CD14-positive monocyte (primary cell): ENCODE measurements at regions not wholly inside any gene's neighbourhood (a gene's known extent, or its start where the extent isn't known, plus 50 kb on each side); places are given as distances from the start of the nearest gene placed in this dataset.

Experiments
- DNase-seq, 3 donors: peaks; one replicate each; pipeline ENCODE4 v3.0.0-alpha.2; 2011 to 2022
- H2AFZ ChIP-seq: 2 replicates; pipeline ENCODE4 v1.6.0; 2012; ENCODE audit warnings: mild to moderate bottlenecking, low read depth, low read length, inconsistent platforms; ENCODE audit not compliant: insufficient read depth, poor library complexity, severe bottlenecking
- H3K27ac ChIP-seq, 2 donors: 1 replicate in 1 of 2; 2 replicates in 1 of 2; pipeline ENCODE4 v1.5.1; 2012 to 2013; ENCODE audit warnings: low read length in 2 of 2, control low read depth in 1 of 2, inconsistent platforms in 1 of 2, low read depth in 1 of 2, mild to moderate bottlenecking in 1 of 2
- H3K27me3 ChIP-seq, 2 donors: one replicate each; pipeline versions ENCODE4 v1.6.0 to v1.6.1; 2011 to 2013; ENCODE audit warnings: low read length in 2 of 2; ENCODE audit not compliant: control insufficient read depth in 2 of 2, insufficient read depth in 2 of 2
- H3K36me3 ChIP-seq, 2 donors: replicated peaks in 1 of 2; 1 replicate in 1 of 2; 2 replicates in 1 of 2; pipeline versions ENCODE4 v1.5.1 to v1.6.1; 2012 to 2013; ENCODE audit warnings: low read length in 2 of 2, control low read depth in 1 of 2, inconsistent platforms in 1 of 2, mild to moderate bottlenecking in 1 of 2; ENCODE audit not compliant: insufficient read depth in 2 of 2, control insufficient read depth in 1 of 2
- H3K4me1 ChIP-seq, 2 donors: 1 replicate in 1 of 2; 2 replicates in 1 of 2; pipeline versions ENCODE4 v1.5.1 to v1.6.1; 2012 to 2013; ENCODE audit warnings: low read length in 2 of 2, control low read depth in 1 of 2, inconsistent platforms in 1 of 2, mild to moderate bottlenecking in 1 of 2, moderate library complexity in 1 of 2; ENCODE audit not compliant: insufficient read depth in 2 of 2, control insufficient read depth in 1 of 2
- H3K4me2 ChIP-seq: replicated peaks from 2 replicates; pipeline ENCODE3; 2012; ENCODE audit warnings: low read length, moderate library complexity, mild to moderate bottlenecking; ENCODE audit not compliant: poor library complexity, severe bottlenecking; ENCODE audit errors: extremely low read depth
- H3K4me3 ChIP-seq, 3 experiments: fragments of 200-600 bp in 1 of 3; sonication (generic) in 1 of 3; replicated peaks in 1 of 3; 1 replicate in 2 of 3; 2 replicates in 1 of 3; pipeline ENCODE4 v1.5.1; 2011 to 2013; ENCODE audit warnings: low read length in 3 of 3, mild to moderate bottlenecking in 3 of 3, control low read depth in 2 of 3, low read depth in 2 of 3, inconsistent platforms in 1 of 3, moderate library complexity in 1 of 3
- H3K79me2 ChIP-seq: 2 replicates; pipeline ENCODE4 v1.6.0; 2012; ENCODE audit warnings: mild to moderate bottlenecking, control low read depth, inconsistent platforms, low read length, moderate library complexity; ENCODE audit not compliant: insufficient read depth
- H3K9ac ChIP-seq: 2 replicates; pipeline ENCODE4 v1.6.0; 2017; ENCODE audit warnings: low read length, mild to moderate bottlenecking; ENCODE audit not compliant: insufficient read depth, poor library complexity, severe bottlenecking
- H3K9me3 ChIP-seq, 2 donors: replicated peaks in 1 of 2; 1 replicate in 1 of 2; 2 replicates in 1 of 2; pipeline versions ENCODE4 v1.5.1 to v1.6.1; 2012 to 2013; ENCODE audit warnings: low read length in 2 of 2, control low read depth in 1 of 2; ENCODE audit not compliant: control insufficient read depth in 1 of 2, insufficient read depth in 1 of 2
- H4K20me1 ChIP-seq: 2 replicates; pipeline ENCODE4 v1.6.0; 2012; ENCODE audit warnings: mild to moderate bottlenecking, low read length, control low read depth, moderate library complexity; ENCODE audit not compliant: insufficient read depth
- H3K27ac Mint-ChIP-seq, 7 donors: one replicate each; pipeline ENCODE4 v1.8.0; 2020; ENCODE audit warnings: mild to moderate bottlenecking in 7 of 7, mixed read lengths in 7 of 7, moderate library complexity in 6 of 7, inconsistent platforms in 2 of 7
- H3K27me3 Mint-ChIP-seq, 3 donors: one replicate each; pipeline ENCODE4 v1.8.0; 2021 to 2022; ENCODE audit warnings: low read depth in 3 of 3, mild to moderate bottlenecking in 3 of 3, mixed read lengths in 3 of 3, moderate library complexity in 3 of 3, inconsistent platforms in 1 of 3
- H3K36me3 Mint-ChIP-seq, 2 donors: one replicate each; pipeline ENCODE4 v1.8.0; 2020; ENCODE audit warnings: mixed read lengths in 2 of 2, inconsistent platforms in 1 of 2, mild to moderate bottlenecking in 1 of 2
- H3K4me1 Mint-ChIP-seq: one replicate; pipeline ENCODE4 v1.8.0; 2020; ENCODE audit warnings: mild to moderate bottlenecking, mixed read lengths
- H3K4me3 Mint-ChIP-seq, 2 donors: one replicate each; pipeline ENCODE4 v1.8.0; 2020; ENCODE audit warnings: mild to moderate bottlenecking in 2 of 2, mixed read lengths in 2 of 2, moderate library complexity in 1 of 2
- H3K9me3 Mint-ChIP-seq, 7 donors: one replicate each; pipeline ENCODE4 v1.8.0; 2020 to 2022; ENCODE audit warnings: mixed read lengths in 7 of 7, mild to moderate bottlenecking in 6 of 7, moderate library complexity in 6 of 7, inconsistent platforms in 2 of 7
- WGBS: methylation state at CpG from one replicate; pipeline ENCODE4 v1.1.5; 2013; ENCODE audit warnings: missing lambda C conversion rate; ENCODE audit not compliant: insufficient coverage; 5-methylcytosine and 5-hydroxymethylcytosine counted together
- intact Hi-C, 2 donors: fragments of 100-400 bp; cut with micrococcal nuclease; formaldehyde crosslinking; loops; one replicate each; pipeline versions ENCODE4 v1.15.0 to v1.15.1; 2023
- TF ChIP-seq, protein P1 (sequence below): fragments of 200-600 bp; IDR thresholded peaks from one replicate; pipeline ENCODE4 v1.8.0; 2022; ENCODE audit warnings: antibody characterized with exemption, mild to moderate bottlenecking

DNA sequence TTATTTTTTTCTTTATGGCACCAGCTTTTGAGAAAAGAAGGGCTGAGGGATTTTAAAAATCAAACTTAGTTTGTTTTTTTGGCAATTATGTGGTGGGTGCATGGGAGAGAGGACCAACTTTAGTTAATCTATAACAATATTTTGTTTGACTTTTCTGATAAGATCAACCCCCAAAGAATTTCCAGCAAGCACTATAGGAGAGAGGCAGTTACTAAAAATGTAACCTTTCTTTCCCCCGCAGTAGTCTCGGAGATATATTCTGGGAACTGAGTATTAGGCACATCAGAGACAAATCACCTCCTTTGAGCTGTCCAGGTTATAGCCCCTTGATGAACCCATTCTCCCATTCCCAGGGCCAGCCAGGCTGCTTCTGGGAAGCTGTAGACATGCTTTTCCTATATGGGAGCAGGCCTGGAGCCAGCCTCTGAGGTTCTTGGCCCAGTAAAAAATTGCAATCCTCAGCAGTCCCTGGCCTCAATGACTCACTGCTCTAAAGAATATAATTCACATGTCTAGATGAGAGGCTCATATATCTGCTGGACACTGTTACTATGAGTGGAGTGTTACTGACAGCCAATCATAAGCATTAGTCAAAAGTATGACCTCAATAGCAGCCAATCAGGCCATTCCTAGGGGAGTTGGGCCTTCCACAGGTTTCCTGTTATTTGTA is 138.3 kb upstream of the AGBL1 start:
- Histone ChIP-seq H3K4me1 (no peaks in the 10 kb centered on the region), H3K79me2 (no peaks in the 10 kb centered on the region), H3K27me3 (no peaks in the 10 kb centered on the region), H3K36me3 (no peaks in the 10 kb centered on the region), H2AFZ (no peak overlapping the region), H3K4me2 (no peak overlapping the region), H3K9me3 (no peaks in the 10 kb centered on the region), H3K27ac (no peak overlapping the region), H3K4me3 (no peak overlapping the region), H3K9ac (no peak overlapping the region), H4K20me1 (no peaks in the 10 kb centered on the region)
- TF ChIP-seq, protein P1, sequence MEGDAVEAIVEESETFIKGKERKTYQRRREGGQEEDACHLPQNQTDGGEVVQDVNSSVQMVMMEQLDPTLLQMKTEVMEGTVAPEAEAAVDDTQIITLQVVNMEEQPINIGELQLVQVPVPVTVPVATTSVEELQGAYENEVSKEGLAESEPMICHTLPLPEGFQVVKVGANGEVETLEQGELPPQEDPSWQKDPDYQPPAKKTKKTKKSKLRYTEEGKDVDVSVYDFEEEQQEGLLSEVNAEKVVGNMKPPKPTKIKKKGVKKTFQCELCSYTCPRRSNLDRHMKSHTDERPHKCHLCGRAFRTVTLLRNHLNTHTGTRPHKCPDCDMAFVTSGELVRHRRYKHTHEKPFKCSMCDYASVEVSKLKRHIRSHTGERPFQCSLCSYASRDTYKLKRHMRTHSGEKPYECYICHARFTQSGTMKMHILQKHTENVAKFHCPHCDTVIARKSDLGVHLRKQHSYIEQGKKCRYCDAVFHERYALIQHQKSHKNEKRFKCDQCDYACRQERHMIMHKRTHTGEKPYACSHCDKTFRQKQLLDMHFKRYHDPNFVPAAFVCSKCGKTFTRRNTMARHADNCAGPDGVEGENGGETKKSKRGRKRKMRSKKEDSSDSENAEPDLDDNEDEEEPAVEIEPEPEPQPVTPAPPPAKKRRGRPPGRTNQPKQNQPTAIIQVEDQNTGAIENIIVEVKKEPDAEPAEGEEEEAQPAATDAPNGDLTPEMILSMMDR, result no peak
- 100% methylated on average over 1 of the region's 2 CpGs for WGBS
- intact Hi-C loops, result no loop called here
- Mint-ChIP-seq H3K4me3 (no peak overlapping the region), H3K27ac (no peak overlapping the region), H3K4me1 (no peaks in the 10 kb centered on the region), H3K9me3 (peaks cover 0 to 2% (median 0%) of the 10 kb centered on the region in 7 donors), H3K36me3 (no peaks in the 10 kb centered on the region), H3K27me3 (peaks cover 3 to 5% (median 3%) of the 10 kb centered on the region in 3 donors)
- DNase-seq, result no peak

DNA sequence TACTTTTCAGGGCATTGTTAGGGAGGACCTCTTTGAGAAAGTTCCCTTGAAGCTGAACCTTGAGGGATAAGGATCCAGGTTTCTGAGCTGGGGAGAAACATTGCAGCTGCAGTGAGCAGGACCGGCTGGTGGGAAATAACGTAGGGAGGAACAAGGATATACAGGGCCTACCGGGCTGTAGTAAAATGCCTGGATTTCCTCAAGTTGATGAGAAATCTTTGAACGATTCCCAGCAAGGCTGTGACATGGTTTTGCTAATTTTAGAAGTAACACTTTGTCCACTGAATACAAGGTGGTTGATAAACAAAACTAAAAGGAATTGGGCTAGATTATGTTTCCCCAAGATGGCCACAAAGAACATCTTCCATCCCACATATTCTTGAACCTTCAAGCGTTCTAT is 137.0 kb upstream of the AGBL1 start:
- Histone ChIP-seq H2AFZ (no peak overlapping the region), H4K20me1 (no peaks in the 10 kb centered on the region), H3K4me1 (no peaks in the 10 kb centered on the region), H3K9ac (no peak overlapping the region), H3K36me3 (no peaks in the 10 kb centered on the region), H3K27ac (no peak overlapping the region), H3K79me2 (no peaks in the 10 kb centered on the region), H3K9me3 (no peaks in the 10 kb centered on the region), H3K4me3 (no peak overlapping the region), H3K4me2 (no peak overlapping the region), H3K27me3 (no peaks in the 10 kb centered on the region)
- H3K4me1 Mint-ChIP-seq, result no peaks in the 10 kb centered on the region
- peaks cover 0 to 4% (median 2%) of the 10 kb centered on the region in 7 donors for H3K9me3 Mint-ChIP-seq
- peaks cover 3 to 5% (median 3%) of the 10 kb centered on the region in 3 donors for H3K27me3 Mint-ChIP-seq
- H3K27ac Mint-ChIP-seq, result no peak overlapping the region
- 94% methylated on average over 4 of the region's 5 CpGs for WGBS
- TF ChIP-seq, protein P1, result no peak
- no peaks in the 10 kb centered on the region for H3K36me3 Mint-ChIP-seq
- intact Hi-C loops, result no loop called here
- no peak overlapping the region for H3K4me3 Mint-ChIP-seq
- no peak for DNase-seq
